Mesendoderm (in vitro differentiated cells): ENCODE measurements at regions not wholly inside any gene's neighbourhood (a gene's known extent, or its start where the extent isn't known, plus 50 kb on each side); places are given as distances from the start of the nearest gene placed in this dataset.

Experiments used
- DNase-seq: peaks from one replicate; pipeline ENCODE4 v3.0.0; 2013
- H2AK5ac ChIP-seq: 2 replicates; pipeline ENCODE4 v1.6.1; 2013; ENCODE audit warnings: low read length, inconsistent platforms
- H2BK120ac ChIP-seq: 2 replicates; pipeline ENCODE4 v1.6.1; 2013; ENCODE audit warnings: low read depth, mild to moderate bottlenecking, low read length, moderate library complexity, mixed read lengths
- H2BK15ac ChIP-seq: replicated peaks from 2 replicates; pipeline ENCODE4 v1.6.1; 2013; ENCODE audit warnings: low read depth, mild to moderate bottlenecking, moderate library complexity
- H2BK5ac ChIP-seq: 2 replicates; pipeline ENCODE4 v1.6.1; 2013; ENCODE audit warnings: low read length, inconsistent platforms
- H3K18ac ChIP-seq: 2 replicates; pipeline ENCODE4 v1.6.1; 2013; ENCODE audit warnings: mild to moderate bottlenecking, low read length, mixed read lengths
- H3K23ac ChIP-seq: one replicate; pipeline ENCODE4 v1.6.1; 2013; ENCODE audit warnings: low read length
- H3K27ac ChIP-seq: 2 replicates; pipeline ENCODE4 v1.5.1; 2013; ENCODE audit warnings: low read depth, mild to moderate bottlenecking, inconsistent platforms, low read length, moderate library complexity
- H3K27me3 ChIP-seq: 2 replicates; pipeline ENCODE4 v1.6.1; 2013; ENCODE audit warnings: low read length, control low read depth, mild to moderate bottlenecking, inconsistent platforms; ENCODE audit not compliant: insufficient read depth, poor library complexity
- H3K36me3 ChIP-seq: 2 replicates; pipeline ENCODE4 v1.6.1; 2013; ENCODE audit warnings: low read length, inconsistent platforms; ENCODE audit not compliant: control insufficient read depth, insufficient read depth
- H3K4ac ChIP-seq: one replicate; pipeline ENCODE4 v1.6.1; 2013; ENCODE audit warnings: low read depth, mild to moderate bottlenecking, low read length, moderate library complexity
- H3K4me1 ChIP-seq: 2 replicates; pipeline ENCODE4 v1.6.1; 2013; ENCODE audit warnings: low read depth, low read length, inconsistent platforms; ENCODE audit not compliant: control insufficient read depth
- H3K4me2 ChIP-seq: 2 replicates; pipeline ENCODE4 v1.6.1; 2013; ENCODE audit warnings: low read length
- H3K4me3 ChIP-seq: 2 replicates; pipeline ENCODE4 v1.5.1; 2013; ENCODE audit warnings: mild to moderate bottlenecking, low read length
- H3K56ac ChIP-seq: one replicate; pipeline ENCODE4 v1.6.1; 2013; ENCODE audit warnings: low read length
- H3K79me1 ChIP-seq: 2 replicates; pipeline ENCODE4 v1.6.1; 2013; ENCODE audit warnings: low read length, inconsistent platforms
- H3K79me2 ChIP-seq: 2 replicates; pipeline ENCODE4 v1.6.1; 2013; ENCODE audit warnings: mild to moderate bottlenecking, low read length; ENCODE audit not compliant: control insufficient read depth, insufficient read depth
- H3K9ac ChIP-seq: 2 replicates; pipeline ENCODE4 v1.6.1; 2013; ENCODE audit warnings: low read length, inconsistent platforms
- H4K5ac ChIP-seq: one replicate; pipeline ENCODE4 v1.6.1; 2013; ENCODE audit warnings: low read length
- H4K8ac ChIP-seq: one replicate; pipeline ENCODE4 v1.6.1; 2013; ENCODE audit warnings: low read depth, mild to moderate bottlenecking, control low read depth, low read length, moderate library complexity
- WGBS: extraction: QIAGEN DNeasy Blood & Tissue Kit; methylation state at CpG from one replicate; pipeline ENCODE4 v1.1.7; 2013; ENCODE audit warnings: low lambda C conversion rate, missing lambda C conversion rate; ENCODE audit not compliant: insufficient coverage; ENCODE audit errors: extremely low coverage; 5-methylcytosine and 5-hydroxymethylcytosine counted together

- no peaks in the 10 kb centered on the region for H3K79me1 ChIP-seq
- H2BK120ac ChIP-seq, result no peak overlapping the region
- no peak overlapping the region for H3K56ac ChIP-seq
- H2BK5ac ChIP-seq, result no peak overlapping the region
- H2AK5ac ChIP-seq, result no peak overlapping the region
- H3K79me2 ChIP-seq, result no peaks in the 10 kb centered on the region
- no peak overlapping the region for H3K9ac ChIP-seq
- no peak overlapping the region for H3K4ac ChIP-seq
- no peak overlapping the region for H3K18ac ChIP-seq
- H3K4me3 ChIP-seq, result no peak overlapping the region
- H3K4me1 ChIP-seq, result peaks cover 2% of the 10 kb centered on the region
- H4K8ac ChIP-seq, result no peak overlapping the region
- no peak overlapping the region for H3K23ac ChIP-seq
- H3K27ac ChIP-seq, result no peak overlapping the region
- no peaks in the 10 kb centered on the region for H3K27me3 ChIP-seq
- no peak overlapping the region for H2BK15ac ChIP-seq
- DNase-seq, result no peak
- no peak overlapping the region for H3K4me2 ChIP-seq
- no peak overlapping the region for H4K5ac ChIP-seq
- H3K36me3 ChIP-seq, result no peaks in the 10 kb centered on the region
- WGBS, result no CpG with 5 or more reads among the region's 2 CpGs
Observed at GRCh38 chr6:23267651-23268050, 698.3 kb downstream of the HDGFL1 start.

DNA sequence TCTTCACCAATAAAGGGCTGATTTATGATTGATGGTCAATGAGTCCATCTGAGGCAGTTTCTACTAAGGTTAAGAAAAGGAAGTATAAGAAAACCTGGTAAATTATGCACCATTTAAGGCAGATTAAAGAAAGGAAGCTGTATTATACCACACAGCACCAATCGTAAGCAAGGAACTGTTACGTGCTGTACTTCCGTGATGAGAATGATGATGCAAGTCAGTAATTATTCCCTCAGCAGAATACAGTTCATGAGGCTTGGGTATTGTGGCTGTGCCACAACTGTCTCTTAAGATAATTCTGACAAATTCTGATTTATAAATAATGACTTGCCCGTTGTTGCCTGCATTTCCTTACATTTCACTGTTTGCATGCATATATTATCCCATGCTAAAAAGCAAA lies 699.0 kb downstream of the HDGFL1 start:
- H4K5ac ChIP-seq, result no peak overlapping the region

GRCh38 chr6:23269436-23269835 lies 700.1 kb downstream of the HDGFL1 start:
- no peak overlapping the region for H3K4me3 ChIP-seq
- H2BK5ac ChIP-seq, result no peak overlapping the region
- DNase-seq, result no peak
- H3K79me1 ChIP-seq, result no peaks in the 10 kb centered on the region
- WGBS, result no CpG with 5 or more reads among the region's 3 CpGs
- H3K27me3 ChIP-seq, result no peaks in the 10 kb centered on the region
- H3K4me1 ChIP-seq, result peaks cover 2% of the 10 kb centered on the region
- no peak overlapping the region for H3K23ac ChIP-seq
- H3K79me2 ChIP-seq, result no peaks in the 10 kb centered on the region
- H2AK5ac ChIP-seq, result no peak overlapping the region
- H3K4me2 ChIP-seq, result no peak overlapping the region
- no peak overlapping the region for H3K18ac ChIP-seq
- H3K27ac ChIP-seq, result no peak overlapping the region
- no peaks in the 10 kb centered on the region for H3K36me3 ChIP-seq
- H4K5ac ChIP-seq, result no peak overlapping the region
- H3K56ac ChIP-seq, result no peak overlapping the region
- no peak overlapping the region for H4K8ac ChIP-seq
- no peak overlapping the region for H2BK120ac ChIP-seq
- H3K9ac ChIP-seq, result no peak overlapping the region
- peak overlapping the region; percentile 11 for H2BK15ac ChIP-seq
- H3K4ac ChIP-seq, result no peak overlapping the region

More for the DNA sequence above, 699.0 kb downstream of the HDGFL1 start:
- Histone ChIP-seq H3K4ac (no peak overlapping the region), H3K36me3 (no peaks in the 10 kb centered on the region), H3K4me2 (no peak overlapping the region), H3K79me2 (no peaks in the 10 kb centered on the region), H4K8ac (no peak overlapping the region), H2BK120ac (no peak overlapping the region), H3K27ac (no peak overlapping the region), H2AK5ac (no peak overlapping the region), H2BK5ac (no peak overlapping the region), H3K23ac (no peak overlapping the region), H3K27me3 (no peaks in the 10 kb centered on the region), H3K9ac (no peak overlapping the region), H3K56ac (no peak overlapping the region), H3K18ac (no peak overlapping the region), H3K79me1 (no peaks in the 10 kb centered on the region), H2BK15ac (no peak overlapping the region), H3K4me1 (peaks cover 2% of the 10 kb centered on the region), H3K4me3 (no peak overlapping the region)
- no peak for DNase-seq
- WGBS, result no CpG with 5 or more reads among the region's 4 CpGs

DNA sequence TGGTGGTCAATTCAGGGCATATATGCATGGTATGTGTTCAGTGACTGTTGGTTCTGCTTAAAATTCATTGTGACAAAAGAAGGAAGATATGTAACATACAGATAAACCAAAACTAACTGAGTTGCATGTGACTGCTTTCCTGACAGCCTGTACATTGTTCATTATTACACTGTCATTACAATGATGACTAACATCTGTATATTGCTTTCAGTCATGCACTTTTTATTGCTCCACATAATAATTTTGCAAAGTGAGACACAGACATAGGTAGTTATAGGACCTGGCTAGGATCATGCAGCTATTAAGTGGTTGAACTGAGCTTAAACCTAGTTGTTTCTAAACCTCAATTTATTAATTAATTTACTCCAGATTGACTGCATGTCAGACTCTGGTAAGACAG lies 703.2 kb downstream of the HDGFL1 start:
- no peak overlapping the region for H4K5ac ChIP-seq
- H3K36me3 ChIP-seq, result no peaks in the 10 kb centered on the region
- H3K23ac ChIP-seq, result no peak overlapping the region
- no peak overlapping the region for H3K4me3 ChIP-seq
- no peak overlapping the region for H2AK5ac ChIP-seq
- no peak overlapping the region for H3K18ac ChIP-seq
- peaks cover 2% of the 10 kb centered on the region for H3K4me1 ChIP-seq
- no peaks in the 10 kb centered on the region for H3K27me3 ChIP-seq
- H3K79me2 ChIP-seq, result no peaks in the 10 kb centered on the region
- H3K9ac ChIP-seq, result no peak overlapping the region
- H3K4me2 ChIP-seq, result no peak overlapping the region
- no peak overlapping the region for H2BK5ac ChIP-seq
- H3K79me1 ChIP-seq, result no peaks in the 10 kb centered on the region
- H4K8ac ChIP-seq, result no peak overlapping the region
- DNase-seq, result no peak
- no peak overlapping the region for H2BK15ac ChIP-seq
- H2BK120ac ChIP-seq, result no peak overlapping the region
- no peak overlapping the region for H3K56ac ChIP-seq
- H3K27ac ChIP-seq, result no peak overlapping the region
- H3K4ac ChIP-seq, result no peak overlapping the region

DNA sequence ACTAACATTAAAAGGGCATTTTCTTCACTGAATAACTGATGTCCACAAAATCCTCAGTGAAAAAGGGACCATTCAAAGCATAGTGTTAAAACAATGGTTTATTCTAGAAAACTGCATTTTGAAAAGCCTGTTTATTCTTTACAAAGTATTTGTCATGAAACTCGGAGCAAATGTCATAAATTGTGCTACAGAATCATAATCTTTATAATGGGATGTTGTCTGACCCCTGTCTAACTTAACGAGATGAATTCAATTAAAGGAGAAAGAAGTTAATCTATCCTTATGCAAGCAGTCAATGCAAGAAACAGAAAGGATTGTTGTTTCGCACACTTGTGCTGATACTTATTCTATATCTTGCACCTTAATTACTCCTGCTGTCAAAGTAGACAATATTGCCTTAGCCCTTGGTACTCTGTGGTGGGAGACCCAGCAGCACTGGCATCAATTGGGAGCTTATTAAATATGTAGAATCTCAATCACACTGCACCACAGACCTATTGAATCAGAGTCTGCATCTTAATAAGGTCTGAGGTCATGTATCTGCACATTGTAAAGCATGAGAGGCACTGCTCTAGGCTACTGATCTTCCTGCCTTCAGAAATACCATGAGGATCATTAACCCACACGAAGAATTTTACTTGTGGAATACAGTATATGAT lies 708.3 kb downstream of the HDGFL1 start:
- Histone ChIP-seq H3K23ac (no peak overlapping the region), H3K36me3 (no peaks in the 10 kb centered on the region), H3K79me1 (no peaks in the 10 kb centered on the region), H4K8ac (no peak overlapping the region), H3K4me2 (no peak overlapping the region), H2AK5ac (no peak overlapping the region), H2BK120ac (no peak overlapping the region), H3K4me3 (no peak overlapping the region), H3K27me3 (no peaks in the 10 kb centered on the region), H3K56ac (no peak overlapping the region), H3K27ac (no peak overlapping the region), H3K79me2 (no peaks in the 10 kb centered on the region), H3K4me1 (no peaks in the 10 kb centered on the region), H2BK15ac (no peak overlapping the region), H4K5ac (no peak overlapping the region), H3K18ac (no peak overlapping the region), H3K9ac (no peak overlapping the region), H2BK5ac (no peak overlapping the region), H3K4ac (no peak overlapping the region)
- DNase-seq, result no peak
- WGBS, result no CpG with 5 or more reads among the region's 4 CpGs

DNA sequence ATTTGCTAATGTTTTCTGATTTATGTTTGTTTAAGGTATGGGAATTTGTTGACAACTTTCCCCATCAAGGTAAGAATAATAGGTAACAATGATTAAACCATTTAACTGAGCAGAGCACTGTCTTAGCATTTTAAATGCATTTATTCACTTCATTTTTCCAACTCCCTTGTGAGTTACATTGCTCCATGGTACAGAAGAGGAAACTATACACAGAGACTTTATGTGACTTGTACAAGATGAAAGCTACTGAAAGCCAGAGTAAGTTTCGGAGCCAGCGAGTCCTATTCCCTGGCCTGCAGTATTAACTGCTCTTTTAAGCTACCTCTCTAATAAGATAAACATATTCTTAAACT lies 708.8 kb downstream of the HDGFL1 start:
- Histone ChIP-seq H2BK15ac (no peak overlapping the region), H3K4ac (no peak overlapping the region), H2BK120ac (no peak overlapping the region), H3K27ac (no peak overlapping the region), H3K36me3 (no peaks in the 10 kb centered on the region), H3K79me1 (no peaks in the 10 kb centered on the region), H3K27me3 (no peaks in the 10 kb centered on the region), H4K5ac (no peak overlapping the region), H3K56ac (no peak overlapping the region), H3K18ac (no peak overlapping the region), H2AK5ac (no peak overlapping the region), H4K8ac (no peak overlapping the region), H3K9ac (no peak overlapping the region), H3K4me3 (no peak overlapping the region), H3K4me2 (no peak overlapping the region), H3K4me1 (no peaks in the 10 kb centered on the region), H3K23ac (no peak overlapping the region), H3K79me2 (no peaks in the 10 kb centered on the region), H2BK5ac (no peak overlapping the region)
- DNase-seq, result no peak
- WGBS, result no CpG with 5 or more reads among the region's 2 CpGs
